ENCODE measurements at regions not wholly inside any gene's neighbourhood (a gene's known extent, or its start where the extent isn't known, plus 50 kb on each side); places are given as distances from the start of the nearest gene placed in this dataset.
"Not testable (repeated sequence)": the region's sequence is repeated elsewhere in the genome, so short reads cannot be mapped to it uniquely, and the experiment has no call there.

DNA sequence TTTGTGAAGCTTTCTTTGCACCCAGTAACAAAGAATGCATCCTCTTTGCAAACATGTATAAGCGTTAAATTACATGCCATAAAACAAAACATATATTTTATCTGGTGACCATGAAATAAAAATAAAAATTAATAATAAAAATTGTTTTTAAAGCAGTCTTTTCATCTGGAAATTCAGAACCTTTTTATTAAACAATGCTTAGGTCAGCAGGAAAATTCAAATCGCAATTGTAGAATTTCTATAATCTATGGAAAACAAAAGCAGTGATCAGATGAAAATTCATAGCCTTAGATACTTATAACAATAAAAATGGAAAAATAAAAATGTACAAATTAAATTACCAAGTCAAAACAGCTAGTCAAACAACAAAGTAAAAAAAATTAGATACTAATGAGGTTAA is 435.9 kb upstream of the CHAC2 start:
- DNase-seq = no peak
- in situ Hi-C loops (cut with HindIII; ENCODE audit: low pct_ligation_motif_present, low pct_unique_long_range_greater_than_20kb, low sequenced_read_pairs) = no loop called here

DNA sequence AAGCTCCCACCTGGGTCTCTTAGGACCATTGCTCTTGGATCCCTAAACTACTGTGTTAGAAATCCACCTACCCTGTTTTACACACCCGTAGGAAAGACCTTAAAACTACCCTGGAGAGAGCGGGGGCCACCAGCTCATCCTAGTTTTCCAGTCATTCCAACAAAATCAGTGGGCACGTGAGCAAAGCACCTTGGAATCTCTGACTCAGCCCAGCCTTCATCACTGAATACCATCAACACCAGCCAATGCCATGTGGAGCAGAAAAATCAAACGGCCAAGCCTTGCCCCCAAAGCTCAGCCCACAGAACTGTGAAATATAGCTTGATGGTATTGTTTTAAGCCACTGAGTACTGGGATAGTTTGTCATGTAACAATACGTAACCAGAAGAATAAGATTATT is 449.7 kb upstream of the CHAC2 start:
- in situ Hi-C loops (cut with HindIII; ENCODE audit: low pct_ligation_motif_present, low pct_unique_long_range_greater_than_20kb, low sequenced_read_pairs) = no loop called here

DNA sequence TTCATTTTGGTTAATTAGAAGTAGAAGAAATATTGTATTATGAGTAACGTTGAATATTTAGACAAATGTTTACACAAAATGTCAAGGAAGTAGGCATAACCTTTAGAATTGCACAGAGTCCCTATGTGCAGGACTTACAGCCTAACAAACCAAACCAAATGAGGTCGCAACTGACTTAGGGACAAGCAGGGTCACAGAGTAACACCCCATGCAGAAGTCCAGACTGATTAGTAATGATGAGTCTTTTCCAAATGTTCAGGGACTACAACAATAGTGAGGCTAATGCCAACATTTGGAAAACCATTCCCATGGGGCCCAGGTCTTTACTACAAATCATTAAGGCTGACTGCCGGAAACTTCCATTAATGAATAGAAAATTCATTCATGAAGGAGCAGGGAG is 452.5 kb upstream of the CHAC2 start:
- no peak for DNase-seq
- in situ Hi-C loops (cut with HindIII; ENCODE audit: low pct_ligation_motif_present, low pct_unique_long_range_greater_than_20kb, low sequenced_read_pairs) = no loop called here

More for the DNA sequence above, 449.7 kb upstream of the CHAC2 start:
- no peak for DNase-seq

DNA sequence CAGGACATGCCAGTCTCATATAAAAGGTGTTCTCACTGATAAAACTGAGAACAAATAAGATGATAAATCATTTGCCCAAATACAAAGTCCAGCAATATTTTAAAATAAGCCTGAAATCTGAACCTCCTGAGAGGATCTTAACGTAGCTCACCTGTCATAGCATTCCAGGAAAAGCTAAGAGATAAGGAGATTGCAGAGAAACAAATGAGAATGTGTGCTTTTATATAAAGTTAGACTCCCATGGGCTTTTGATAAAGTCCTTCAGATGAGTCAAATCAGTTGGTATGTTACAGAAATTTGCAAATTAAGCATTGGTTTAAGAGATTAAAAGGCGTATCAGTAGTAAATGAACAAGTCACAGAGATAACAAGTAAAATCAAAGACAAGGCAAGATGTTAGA is 452.9 kb upstream of the CHAC2 start:
- no peak for DNase-seq
- in situ Hi-C loops (cut with HindIII; ENCODE audit: low pct_ligation_motif_present, low pct_unique_long_range_greater_than_20kb, low sequenced_read_pairs) = no loop called here

DNA sequence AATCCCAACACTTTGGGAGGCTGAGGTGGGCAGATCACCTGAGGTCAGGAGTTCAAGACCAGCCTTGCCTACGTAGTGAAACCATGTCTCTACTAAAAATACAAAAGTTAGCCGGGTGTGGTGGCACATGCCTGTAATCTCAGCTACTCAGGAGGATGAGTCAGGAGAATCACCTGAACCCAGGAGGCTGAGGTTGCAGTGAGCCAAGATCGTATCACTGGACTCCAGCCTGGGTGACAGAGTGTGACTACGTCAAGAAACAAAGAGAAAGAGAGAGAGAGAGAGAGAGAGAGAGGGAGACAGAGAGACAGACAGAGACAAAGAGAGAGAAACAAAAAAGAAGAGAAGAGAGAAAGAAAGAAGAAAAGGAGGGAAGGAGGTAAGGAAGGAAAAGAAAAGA is 454.0 kb upstream of the CHAC2 start:
- in situ Hi-C loops (cut with HindIII; ENCODE audit: low pct_ligation_motif_present, low pct_unique_long_range_greater_than_20kb, low sequenced_read_pairs); DNase-seq: not testable (repeated sequence)

DNA sequence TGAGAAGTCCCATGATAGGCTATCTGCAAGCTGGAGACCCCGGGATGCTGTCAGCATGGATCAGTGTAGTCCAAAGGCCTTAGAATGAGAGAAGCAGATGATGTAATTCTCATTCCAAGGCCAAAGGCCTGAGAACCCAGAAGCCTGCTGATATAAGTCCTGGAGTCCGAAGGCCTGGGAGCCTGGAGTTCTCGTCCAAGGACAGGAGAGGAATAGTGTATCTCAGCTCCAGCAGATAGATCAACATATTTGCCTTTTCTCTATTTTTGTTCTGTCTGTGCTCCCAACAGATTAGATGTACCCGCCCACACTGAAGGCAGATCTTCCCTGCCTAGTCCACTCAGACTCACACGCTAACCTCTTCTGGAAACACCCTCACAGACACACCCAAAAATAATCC is 454.9 kb upstream of the CHAC2 start:
- in situ Hi-C loops (cut with HindIII; ENCODE audit: low pct_ligation_motif_present, low pct_unique_long_range_greater_than_20kb, low sequenced_read_pairs) = no loop called here
- DNase-seq = no peak

DNA sequence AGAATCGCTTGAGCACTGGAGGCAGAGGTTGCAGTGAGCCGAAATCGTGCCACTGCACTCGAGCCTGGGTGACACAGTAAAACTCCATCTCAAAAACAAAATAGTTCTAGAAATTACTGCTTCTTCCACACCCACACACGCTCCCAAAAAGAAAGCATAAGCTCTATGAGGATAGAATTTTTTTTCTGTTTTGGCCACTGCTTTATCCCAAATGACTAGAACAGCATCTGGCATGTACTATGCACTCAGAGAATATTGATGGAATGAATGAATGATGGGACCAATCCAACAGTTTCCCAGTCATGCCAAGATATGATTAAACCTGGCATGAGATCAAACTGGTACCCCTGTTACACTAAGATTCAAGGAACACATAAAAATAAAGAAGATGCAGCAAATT is 455.4 kb upstream of the CHAC2 start:
- in situ Hi-C loops (cut with HindIII; ENCODE audit: low pct_ligation_motif_present, low pct_unique_long_range_greater_than_20kb, low sequenced_read_pairs) = no loop called here
- DNase-seq = no peak

DNA sequence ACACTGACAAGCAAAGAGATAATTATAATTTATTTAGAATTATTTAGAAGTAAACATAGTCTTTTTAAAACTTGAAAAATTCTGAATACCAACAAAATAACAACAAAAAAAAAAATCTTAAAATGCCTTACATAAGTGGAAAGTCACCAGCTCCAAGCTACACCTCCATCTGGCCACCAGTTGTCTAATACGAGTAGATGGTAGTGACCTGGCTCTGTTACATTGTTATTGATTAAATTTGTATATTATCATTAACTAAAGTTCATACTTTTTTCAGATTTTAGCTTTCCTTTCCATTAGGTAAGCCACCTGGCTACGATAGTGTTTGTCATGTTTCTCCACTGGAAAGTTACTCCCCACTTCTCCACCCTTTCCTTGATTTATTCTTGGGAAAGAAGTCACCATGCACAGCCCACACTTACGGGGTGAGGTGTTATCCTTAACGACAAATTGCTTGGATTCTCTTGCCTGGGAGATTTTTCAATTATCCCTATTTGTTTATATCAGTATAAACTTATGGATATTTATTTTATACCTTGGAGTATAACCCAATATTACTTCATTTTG is 464.5 kb upstream of the CHAC2 start:
- in situ Hi-C loops (cut with HindIII; ENCODE audit: low pct_ligation_motif_present, low pct_unique_long_range_greater_than_20kb, low sequenced_read_pairs) = no loop called here
- DNase-seq = no peak

DNA sequence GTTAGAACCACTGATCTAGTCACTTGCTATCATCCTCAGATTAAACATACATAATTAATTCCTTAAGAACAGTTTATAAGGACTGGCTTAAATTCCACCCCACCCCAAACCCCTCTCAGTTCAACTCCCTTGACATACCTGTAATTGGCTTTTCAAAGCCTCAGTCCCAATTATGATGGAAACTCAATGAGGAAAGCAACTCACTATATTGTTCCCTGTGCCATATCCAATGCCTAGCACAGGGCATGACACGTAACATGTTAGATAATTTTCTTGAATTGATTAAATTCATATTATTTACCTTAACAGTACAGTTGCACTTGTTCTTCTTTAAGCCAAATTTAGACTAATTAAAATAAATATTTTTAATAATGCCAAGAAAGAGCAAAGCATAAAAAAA is 465.1 kb upstream of the CHAC2 start:
- no peak for DNase-seq
- in situ Hi-C loops (cut with HindIII; ENCODE audit: low pct_ligation_motif_present, low pct_unique_long_range_greater_than_20kb, low sequenced_read_pairs) = no loop called here

DNA sequence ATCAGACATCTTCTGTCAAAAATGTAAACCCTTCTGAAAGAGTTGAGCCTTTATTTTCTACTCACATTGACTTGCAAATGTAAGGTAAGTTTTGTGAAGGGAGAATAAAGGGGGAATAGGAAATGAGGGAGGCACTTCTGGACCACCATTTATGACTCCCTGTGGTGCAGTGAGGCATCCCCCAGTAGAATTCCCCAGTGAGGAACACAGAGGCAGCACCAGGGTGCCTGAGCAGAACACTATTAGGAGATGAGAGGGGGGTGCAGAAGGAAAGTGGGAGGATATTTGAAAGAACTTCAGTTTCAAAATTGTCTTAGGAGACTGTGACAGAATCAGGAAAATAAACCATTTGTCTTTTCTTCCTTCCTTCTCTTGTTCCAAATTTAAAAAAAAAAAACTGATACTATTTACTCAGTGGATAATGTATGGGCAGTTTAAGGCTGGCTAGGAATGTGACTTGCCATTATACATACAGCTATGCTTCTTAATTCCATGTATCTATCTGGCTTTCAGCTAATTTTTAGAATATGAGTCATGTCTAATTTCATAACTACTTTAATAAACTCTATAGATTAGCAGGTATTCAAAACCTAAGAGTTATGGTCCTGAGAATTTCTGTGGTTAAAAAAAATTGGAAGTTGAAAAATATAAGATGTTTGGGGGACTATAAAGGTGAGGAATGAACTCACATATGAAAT is 478.1 kb upstream of the CHAC2 start:
- in situ Hi-C loops (cut with HindIII; ENCODE audit: low pct_ligation_motif_present, low pct_unique_long_range_greater_than_20kb, low sequenced_read_pairs) = no loop called here
- no peak for DNase-seq

DNA sequence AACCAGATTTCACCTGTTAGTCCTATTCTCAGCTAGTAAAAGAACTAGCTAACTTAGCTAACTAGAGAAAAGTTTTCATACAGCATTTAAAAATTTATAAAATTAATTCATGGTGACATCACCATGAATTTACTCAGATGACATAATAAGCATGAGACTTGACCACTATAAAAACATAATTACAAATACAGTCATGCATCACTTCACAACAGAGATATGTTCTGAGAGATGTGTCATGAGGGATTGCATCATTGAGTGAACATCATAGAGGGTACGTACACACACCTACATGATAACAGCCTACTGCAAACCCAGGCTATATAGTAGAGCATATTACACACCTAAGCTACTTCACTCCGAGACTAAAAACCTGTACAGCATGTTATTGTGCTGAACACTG is 481.3 kb upstream of the CHAC2 start:
- no peak for DNase-seq
- in situ Hi-C loops (cut with HindIII; ENCODE audit: low pct_ligation_motif_present, low pct_unique_long_range_greater_than_20kb, low sequenced_read_pairs) = no loop called here

DNA sequence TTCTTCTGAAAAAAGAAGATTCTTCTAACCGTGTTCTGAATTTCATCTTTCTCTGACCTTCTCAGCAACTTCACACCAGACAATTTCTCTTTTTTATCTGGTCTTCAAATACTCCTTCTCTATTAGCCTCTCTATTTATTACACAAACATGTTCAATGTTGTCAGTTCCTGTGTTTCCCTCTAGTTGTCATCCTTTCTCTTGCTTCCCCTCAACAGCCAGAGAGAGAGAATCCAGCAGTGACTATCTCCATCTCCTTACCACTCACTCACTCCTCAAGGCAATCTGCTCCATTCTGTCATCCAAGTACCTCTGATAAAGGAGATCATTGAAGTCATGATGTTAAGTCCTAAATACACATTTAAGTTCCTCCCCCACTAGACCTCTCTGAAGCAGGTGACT is 491.9 kb upstream of the CHAC2 start:
- no peak for DNase-seq
- in situ Hi-C loops (cut with HindIII; ENCODE audit: low pct_ligation_motif_present, low pct_unique_long_range_greater_than_20kb, low sequenced_read_pairs) = no loop called here

DNA sequence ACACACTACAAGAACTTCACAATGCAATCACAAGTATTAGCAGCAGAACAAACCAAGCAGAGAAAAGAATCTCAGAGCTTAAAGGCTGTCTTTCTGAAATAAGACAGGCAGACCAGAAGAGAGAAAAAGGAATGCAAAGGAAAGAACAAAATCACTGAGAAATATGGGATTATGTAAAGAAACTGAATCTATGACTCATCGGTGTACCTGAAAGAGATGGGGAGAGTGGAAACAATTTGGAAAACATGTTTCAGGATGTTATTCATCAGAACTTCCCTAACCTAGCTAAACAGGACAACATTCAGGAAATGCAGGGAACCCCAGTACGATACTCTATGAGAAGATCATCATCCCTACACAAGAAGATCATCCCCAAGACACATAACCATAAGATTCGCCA is 499.0 kb upstream of the CHAC2 start:
- in situ Hi-C loops (cut with HindIII; ENCODE audit: low pct_ligation_motif_present, low pct_unique_long_range_greater_than_20kb, low sequenced_read_pairs) = no loop called here
- no peak for DNase-seq

DNA sequence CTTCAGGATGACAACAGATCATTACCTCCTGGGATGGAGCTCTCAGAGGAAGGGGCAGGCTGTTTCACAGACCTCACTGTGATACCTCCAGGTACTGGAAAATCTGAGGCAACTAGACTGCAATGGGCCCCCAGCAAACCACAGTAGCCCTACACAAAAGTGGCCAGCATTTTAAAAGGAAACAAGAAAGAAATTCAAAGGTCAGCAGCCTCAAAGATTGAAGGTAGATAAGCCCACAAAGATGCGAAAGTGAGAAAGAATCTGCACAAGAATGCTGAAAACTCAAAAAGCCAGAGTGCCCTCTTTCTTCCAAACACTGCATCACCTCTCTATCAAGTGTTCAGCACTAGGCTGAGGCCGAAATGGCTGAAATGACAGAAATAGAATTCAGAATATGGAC is 499.5 kb upstream of the CHAC2 start:
- DNase-seq = no peak
- in situ Hi-C loops (cut with HindIII; ENCODE audit: low pct_ligation_motif_present, low pct_unique_long_range_greater_than_20kb, low sequenced_read_pairs) = no loop called here

DNA sequence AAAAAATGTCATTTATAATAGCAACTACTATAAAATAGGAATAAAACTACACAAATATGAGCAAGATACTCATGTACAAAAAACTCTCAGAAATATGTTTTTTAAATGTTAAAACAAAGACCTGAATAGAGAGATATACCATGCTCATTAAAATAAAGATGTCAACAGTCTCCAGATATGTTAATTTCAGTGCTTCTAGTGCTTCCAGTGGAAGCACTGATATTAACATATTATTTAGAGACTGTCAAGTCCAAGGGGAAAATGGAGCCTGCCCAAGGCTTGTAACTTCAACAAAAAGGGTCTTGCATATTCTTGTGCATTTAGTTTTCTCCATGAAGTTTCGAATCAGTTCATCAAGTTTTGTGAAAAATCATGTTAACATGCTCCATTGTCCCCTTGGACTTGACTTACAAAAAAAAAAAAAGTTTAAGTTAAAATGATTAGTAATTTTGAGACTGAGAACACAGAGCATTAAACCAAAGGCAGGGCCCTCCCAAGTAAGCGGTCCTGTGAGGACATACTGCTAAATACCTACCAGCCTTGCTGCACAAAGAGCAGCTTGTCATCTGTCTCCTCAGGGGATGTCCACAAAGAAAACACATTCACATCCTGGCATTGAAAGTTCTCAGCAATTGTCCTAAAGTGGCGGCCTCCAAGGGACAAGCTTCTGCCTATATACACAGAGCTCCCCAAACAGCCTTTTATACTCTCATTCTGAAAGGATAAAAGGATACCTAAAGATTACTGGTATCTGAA is 501.9 kb upstream of the CHAC2 start:
- in situ Hi-C loops (cut with HindIII; ENCODE audit: low pct_ligation_motif_present, low pct_unique_long_range_greater_than_20kb, low sequenced_read_pairs) = no loop called here
- no peak for DNase-seq

DNA sequence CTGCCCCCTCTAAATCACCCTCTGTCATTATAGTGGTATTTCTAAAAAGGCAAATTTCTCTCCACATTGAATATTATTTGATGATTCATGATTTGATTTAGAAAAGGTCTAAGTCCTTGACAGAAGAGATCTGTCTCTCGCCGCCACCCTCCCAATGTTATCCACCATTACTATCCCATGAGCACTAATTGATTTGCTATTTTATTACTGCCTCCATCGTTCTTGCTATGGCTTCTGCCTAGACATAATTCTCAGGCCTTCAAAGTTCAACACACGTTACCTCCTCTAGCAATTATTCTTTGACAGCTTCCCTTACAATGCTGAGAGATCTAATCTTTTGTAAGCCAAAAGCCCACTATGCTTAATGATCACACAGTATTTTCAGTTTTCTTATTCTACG is 507.0 kb upstream of the CHAC2 start:
- in situ Hi-C loops (cut with HindIII; ENCODE audit: low pct_ligation_motif_present, low pct_unique_long_range_greater_than_20kb, low sequenced_read_pairs) = no loop called here
- no peak for DNase-seq

DNA sequence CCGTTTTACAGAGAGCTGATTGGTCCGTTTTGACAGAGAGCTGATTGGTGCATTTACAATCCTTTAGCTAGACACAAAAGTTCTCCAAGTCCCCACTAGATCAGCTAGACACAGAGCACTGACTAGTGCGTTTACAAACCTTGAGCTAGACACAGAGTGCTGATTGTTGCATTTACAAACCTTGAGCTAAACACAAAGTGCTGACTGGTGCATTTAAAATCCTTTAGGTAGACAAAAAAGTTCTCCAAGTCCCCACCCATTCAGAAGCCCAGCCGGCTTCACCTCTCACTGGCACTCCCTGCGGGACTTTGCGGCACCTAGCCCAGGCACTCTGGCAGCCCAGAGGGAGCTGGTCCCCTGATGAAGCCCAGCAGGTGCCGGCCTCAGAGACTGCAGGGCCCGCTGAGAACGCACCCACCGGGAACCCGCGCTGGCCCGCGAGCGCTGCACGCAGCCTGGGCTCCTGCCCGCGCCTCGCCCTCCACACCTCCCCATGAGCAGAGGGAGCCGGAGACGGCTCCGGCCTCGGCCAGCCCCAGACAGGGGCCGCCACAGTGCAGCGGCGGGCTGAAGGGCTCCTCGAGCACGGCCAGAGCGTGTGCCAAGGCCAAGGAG is 508.1 kb upstream of the CHAC2 start:
- in situ Hi-C loops (cut with HindIII; ENCODE audit: low pct_ligation_motif_present, low pct_unique_long_range_greater_than_20kb, low sequenced_read_pairs) = no loop called here
- no peak for DNase-seq

DNA sequence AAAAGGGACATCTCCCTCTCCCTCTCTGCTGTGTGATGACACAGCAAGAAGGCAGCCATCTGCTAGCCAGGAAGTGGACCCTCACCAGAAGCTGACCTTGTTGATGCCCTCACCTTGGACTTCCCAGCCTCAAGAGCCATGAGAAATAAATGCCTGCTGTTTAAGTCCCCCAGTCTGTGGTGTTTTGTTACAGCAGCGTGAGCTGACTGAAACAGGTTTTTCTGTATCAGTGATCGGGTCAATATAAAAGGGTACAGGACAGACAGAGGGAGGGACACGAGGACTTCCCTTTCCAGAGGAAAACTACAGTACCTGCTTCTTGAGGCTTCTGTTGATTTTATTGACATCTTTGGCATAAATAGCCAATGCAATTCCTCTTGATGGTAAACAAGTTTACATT is 510.3 kb upstream of the CHAC2 start:
- DNase-seq = no peak
- in situ Hi-C loops (cut with HindIII; ENCODE audit: low pct_ligation_motif_present, low pct_unique_long_range_greater_than_20kb, low sequenced_read_pairs) = no loop called here

DNA sequence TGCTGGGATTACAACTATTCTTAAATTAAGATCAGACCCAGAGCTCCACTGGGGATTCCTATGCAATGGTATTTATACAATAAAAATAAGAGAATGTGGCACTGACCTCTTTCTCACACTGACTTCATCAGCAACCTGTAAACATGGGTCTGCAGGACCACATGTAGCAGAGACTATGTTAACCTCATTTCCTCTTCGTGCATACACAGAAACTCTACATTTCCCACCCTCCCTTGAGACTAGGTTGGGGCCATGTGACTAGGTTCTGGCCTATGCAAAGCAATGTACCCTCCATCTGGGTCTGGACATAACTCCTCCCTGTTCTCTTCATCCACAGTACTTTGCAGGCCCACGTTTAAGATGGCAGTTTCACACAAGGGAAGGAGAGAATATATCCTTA is 514.4 kb upstream of the CHAC2 start:
- no peak for DNase-seq
- in situ Hi-C loops (cut with HindIII; ENCODE audit: low pct_ligation_motif_present, low pct_unique_long_range_greater_than_20kb, low sequenced_read_pairs) = no loop called here

DNA sequence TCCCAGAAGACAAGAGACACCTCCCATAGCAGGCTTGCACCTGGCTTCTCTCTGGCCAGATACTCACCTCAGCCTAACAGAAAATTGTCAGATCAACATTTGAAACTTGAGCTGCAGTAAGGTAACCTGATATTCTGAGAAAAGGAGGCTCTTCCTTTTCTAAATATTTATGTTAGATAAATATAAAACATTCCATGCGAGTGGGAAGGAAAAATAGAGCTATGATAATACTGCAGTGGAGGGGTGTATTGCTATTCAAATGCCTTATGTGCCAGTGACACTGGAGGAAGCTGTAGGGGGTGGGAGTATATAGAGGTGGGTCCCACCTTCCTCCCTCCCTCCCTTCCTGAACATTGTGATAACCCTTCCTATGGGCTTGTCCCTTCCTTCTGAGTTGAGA is 515.5 kb upstream of the CHAC2 start:
- in situ Hi-C loops (cut with HindIII; ENCODE audit: low pct_ligation_motif_present, low pct_unique_long_range_greater_than_20kb, low sequenced_read_pairs) = no loop called here
- DNase-seq = no peak
